AG04450 (cell line): ENCODE measurements at regions not wholly inside any gene's neighbourhood (a gene's known extent, or its start where the extent isn't known, plus 50 kb on each side); places are given as distances from the start of the nearest gene placed in this dataset.
"Not testable (repeated sequence)": the region's sequence is repeated elsewhere in the genome, so short reads cannot be mapped to it uniquely, and the experiment has no call there.

Experiments
- CTCF ChIA-PET: fragments of 300-600, 350-600 bp; formaldehyde crosslinking; extraction: SDS; loops from one replicate; lab custom pipeline; 2022; ENCODE audit warnings: antibody characterized with exemption, inconsistent platforms; lab: Charles Lee
- POLR2A ChIA-PET: fragments of 350-600 bp; formaldehyde crosslinking; extraction: SDS; loops from one replicate; lab custom pipeline; 2021; ENCODE audit warnings: antibody characterized with exemption, inconsistent platforms; lab: Yijun Ruan, JAX
- DNase-seq: peaks from one replicate; pipeline ENCODE4 v3.0.0-alpha.2; 2011; ENCODE audit warnings: low read depth, low spot score
- H3K27ac ChIP-seq: one replicate; pipeline ENCODE4 v1.5.1; 2012; ENCODE audit warnings: low read depth, low read length, control low read depth
- H3K27me3 ChIP-seq: one replicate; pipeline ENCODE4 v1.6.0; 2012; ENCODE audit warnings: low read length; ENCODE audit not compliant: control insufficient read depth, insufficient read depth
- H3K4me3 ChIP-seq: 2 replicates; pipeline ENCODE4 v1.5.1; 2011; ENCODE audit warnings: mild to moderate bottlenecking, low read depth, low read length, control low read depth
- H3K9me3 ChIP-seq: 2 replicates; pipeline ENCODE4 v1.5.1; 2012; ENCODE audit warnings: low read length; ENCODE audit not compliant: control insufficient read depth, insufficient read depth
- CTCF ChIP-seq: IDR thresholded peaks from 2 replicates; pipeline ENCODE4 v1.5.1; 2011; ENCODE audit warnings: low read depth, low read length, control low read depth, inconsistent platforms

- no peaks in the 10 kb centered on the region for H3K27me3 ChIP-seq
- no peak overlapping the region for H3K4me3 ChIP-seq
- ChIA-PET CTCF (no interaction called here), POLR2A (no interaction called here)
- DNase-seq: no peak
- TF ChIP-seq CTCF: no peak
- H3K27ac ChIP-seq: no peak overlapping the region
- H3K9me3 ChIP-seq: no peaks in the 10 kb centered on the region
Measured at GRCh38 chr10:90066435-90066834, 365.0 kb downstream of the KIF20B start.

- Histone ChIP-seq H3K9me3 (no peaks in the 10 kb centered on the region), H3K4me3 (no peak overlapping the region), H3K27me3 (no peaks in the 10 kb centered on the region), H3K27ac (no peak overlapping the region)
- TF ChIP-seq CTCF: no peak
- POLR2A ChIA-PET: no interaction called here
- CTCF ChIA-PET: no interaction called here
- DNase-seq: no peak
Measured at GRCh38 chr10:90075995-90076394, 374.6 kb downstream of the KIF20B start.

- H3K9me3 ChIP-seq: no peaks in the 10 kb centered on the region
- no peak for TF ChIP-seq CTCF
- no peak for DNase-seq
- H3K4me3 ChIP-seq: no peak overlapping the region
- ChIA-PET CTCF (no interaction called here), POLR2A (no interaction called here)
- H3K27me3 ChIP-seq: no peaks in the 10 kb centered on the region
- no peak overlapping the region for H3K27ac ChIP-seq
Measured at GRCh38 chr10:90079819-90080218, 378.4 kb downstream of the KIF20B start.

- DNase-seq, H3K27ac ChIP-seq, H3K9me3 ChIP-seq, H3K27me3 ChIP-seq, H3K4me3 ChIP-seq, POLR2A ChIA-PET, CTCF ChIA-PET: not testable (repeated sequence)
Measured at GRCh38 chr10:90086606-90087190, 385.3 kb downstream of the KIF20B start.

GRCh38 chr10:90087197-90088023 is 386.0 kb downstream of the KIF20B start:
- CTCF ChIA-PET: interaction anchor here (0.6 kb wide), 1 partner anchor 234 kb away, joined by 4 read pairs; no protein-coding TSS in a partner anchor
- no peak for DNase-seq

More at GRCh38 chr10:90087197-90088023, 386.0 kb downstream of the KIF20B start:
- no peak overlapping the region for H3K4me3 ChIP-seq
- no peak overlapping the region for H3K27ac ChIP-seq
- no peaks in the 10 kb centered on the region for H3K9me3 ChIP-seq
- TF ChIP-seq CTCF: no peak
- POLR2A ChIA-PET: no interaction called here
- H3K27me3 ChIP-seq: no peaks in the 10 kb centered on the region
